Upper lobe of right lung (tissue), 1 donor: ENCODE measurements at regions not wholly inside any gene's neighbourhood (a gene's known extent, or its start where the extent isn't known, plus 50 kb on each side); places are given as distances from the start of the nearest gene placed in this dataset.

Experiments used
- ATAC-seq: fragments of 200-7000 bp; cut with Tn5 transposase; one replicate; pipeline ENCODE4 v1.9.1; 2020; ENCODE audit warnings: mild to moderate bottlenecking, moderate library complexity
- DNase-seq: peaks from one replicate; pipeline ENCODE4 v3.0.0-alpha.2; 2020
- H3K27ac ChIP-seq: fragments of 200-600 bp; one replicate; pipeline ENCODE4 v1.8.0; 2022
- H3K27me3 ChIP-seq: fragments of 200-600 bp; one replicate; pipeline ENCODE4 v1.8.0; 2022; ENCODE audit warnings: mild to moderate bottlenecking
- H3K36me3 ChIP-seq: fragments of 200-600 bp; one replicate; pipeline ENCODE4 v1.8.0; 2022
- H3K4me1 ChIP-seq: fragments of 200-600 bp; one replicate; pipeline ENCODE4 v1.8.0; 2022
- H3K4me3 ChIP-seq: fragments of 200-600 bp; one replicate; pipeline ENCODE4 v1.8.0; 2022; ENCODE audit warnings: mild to moderate bottlenecking
- H3K9me3 ChIP-seq: fragments of 200-600 bp; one replicate; pipeline ENCODE4 v1.8.0; 2022
- CTCF ChIP-seq: fragments of 200-600 bp; IDR thresholded peaks from one replicate; pipeline ENCODE4 v1.8.0; 2022; ENCODE audit warnings: antibody characterized with exemption
- intact Hi-C: fragments of 100-400 bp; cut with DNase I; formaldehyde crosslinking; loops from one replicate; pipeline ENCODE4 v1.11.0; 2022
- donor health status: DM: no; HTN: yes; CAD: no; lungs with severe emphysema.

- TF ChIP-seq CTCF, result no peak
- intact Hi-C loops, result no loop called here
Observed at GRCh38 chr17:55870044-55870443, 119.2 kb downstream of the PCTP start.

GRCh38 chr17:55872374-55872773 is 121.5 kb downstream of the PCTP start:
- no peaks in the 10 kb centered on the region for H3K27me3 ChIP-seq
- H3K36me3 ChIP-seq, result no peaks in the 10 kb centered on the region
- ATAC-seq (no peak), DNase-seq (no peak)
- H3K4me3 ChIP-seq, result no peak overlapping the region
- H3K9me3 ChIP-seq, result no peaks in the 10 kb centered on the region
- intact Hi-C loops, result no loop called here
- TF ChIP-seq CTCF, result no peak
- H3K4me1 ChIP-seq, result no peaks in the 10 kb centered on the region
- no peak overlapping the region for H3K27ac ChIP-seq

More at GRCh38 chr17:55870044-55870443, 119.2 kb downstream of the PCTP start:
- ATAC-seq (no peak), DNase-seq (no peak)
- Histone ChIP-seq H3K9me3 (peaks cover 4% of the 10 kb centered on the region), H3K36me3 (no peaks in the 10 kb centered on the region), H3K4me1 (no peaks in the 10 kb centered on the region), H3K27ac (no peak overlapping the region), H3K4me3 (no peak overlapping the region), H3K27me3 (no peaks in the 10 kb centered on the region)

DNA sequence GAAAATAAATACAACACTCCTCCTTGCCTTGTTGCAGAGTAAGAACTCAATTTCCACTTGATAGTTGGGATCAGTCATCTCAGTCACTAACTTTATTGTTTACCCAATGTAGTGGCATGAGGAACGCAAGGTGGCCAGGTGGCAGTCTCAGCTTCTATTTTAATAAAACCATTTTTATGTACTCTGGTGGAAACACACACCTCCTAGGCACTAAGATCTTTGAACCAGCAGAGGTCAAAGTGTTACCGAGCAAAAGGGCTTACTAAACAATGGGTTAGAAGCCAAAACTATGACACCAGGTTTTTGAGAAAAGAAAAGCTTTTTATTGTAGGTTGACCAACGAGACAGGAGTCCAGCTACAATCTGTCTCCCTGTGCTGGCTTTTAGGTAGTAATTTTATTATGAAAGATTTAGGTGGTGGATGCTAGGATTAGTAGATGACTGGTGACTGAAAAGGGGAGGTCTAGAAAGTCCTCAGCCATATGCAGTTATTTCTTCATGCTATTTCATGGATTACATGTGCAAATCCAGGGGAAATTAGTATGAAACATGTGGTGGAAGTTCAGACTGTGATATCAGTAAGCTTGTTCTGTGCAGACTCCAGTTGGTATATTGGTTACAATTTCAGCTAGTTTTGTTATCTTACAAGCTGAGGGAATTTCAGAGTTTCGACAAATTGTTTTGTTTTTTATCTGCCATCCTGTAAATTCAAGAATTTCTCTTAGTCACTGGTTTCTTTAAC is 122.3 kb downstream of the PCTP start:
- Histone ChIP-seq H3K27me3 (no peaks in the 10 kb centered on the region), H3K36me3 (no peaks in the 10 kb centered on the region), H3K4me1 (no peaks in the 10 kb centered on the region), H3K9me3 (no peaks in the 10 kb centered on the region), H3K27ac (no peak overlapping the region), H3K4me3 (no peak overlapping the region)
- intact Hi-C loops, result no loop called here
- ATAC-seq, result no peak
- TF ChIP-seq CTCF, result no peak
- DNase-seq, result no peak

- no peak for DNase-seq
Observed at GRCh38 chr17:55883149-55883548, 132.3 kb downstream of the PCTP start.

GRCh38 chr17:55887531-55887930 is 136.7 kb downstream of the PCTP start:
- TF ChIP-seq CTCF, result no peak
- Histone ChIP-seq H3K4me1 (no peaks in the 10 kb centered on the region), H3K27me3 (no peaks in the 10 kb centered on the region), H3K9me3 (no peaks in the 10 kb centered on the region), H3K4me3 (no peak overlapping the region), H3K36me3 (no peaks in the 10 kb centered on the region), H3K27ac (no peak overlapping the region)
- ATAC-seq, result no peak
- no peak for DNase-seq
- intact Hi-C loops, result no loop called here

More at GRCh38 chr17:55883149-55883548, 132.3 kb downstream of the PCTP start:
- intact Hi-C loops, result no loop called here
- no peak overlapping the region for H3K4me3 ChIP-seq
- ATAC-seq, result no peak
- TF ChIP-seq CTCF, result no peak
- H3K9me3 ChIP-seq, result no peaks in the 10 kb centered on the region
- H3K4me1 ChIP-seq, result no peaks in the 10 kb centered on the region
- H3K27me3 ChIP-seq, result no peaks in the 10 kb centered on the region
- H3K36me3 ChIP-seq, result no peaks in the 10 kb centered on the region
- no peak overlapping the region for H3K27ac ChIP-seq
